ENCODE measurements at regions not wholly inside any gene's neighbourhood (a gene's known extent, or its start where the extent isn't known, plus 50 kb on each side); places are given as distances from the start of the nearest gene placed in this dataset.

- no peak for DNase-seq (ENCODE audit: low read depth in 2 of 2)
Observed at GRCh38 chr13:53201454-53202225, 173.0 kb downstream of the OLFM4 start.

GRCh38 chr13:53204598-53204997, 176.0 kb downstream of the OLFM4 start:
- DNase-seq (ENCODE audit: low read depth in 2 of 2): no peak

- DNase-seq (ENCODE audit: low read depth in 2 of 2): no peak
Observed at GRCh38 chr13:53206455-53206854, 177.8 kb downstream of the OLFM4 start.

- DNase-seq (ENCODE audit: low read depth in 2 of 2): no peak
Observed at GRCh38 chr13:53207556-53207955, 178.9 kb downstream of the OLFM4 start.

- DNase-seq (ENCODE audit: low read depth in 2 of 2): no peak
Observed at GRCh38 chr13:53214433-53214832, 185.8 kb downstream of the OLFM4 start.

GRCh38 chr13:53215563-53215962, 186.9 kb downstream of the OLFM4 start:
- no peak for DNase-seq (ENCODE audit: low read depth in 2 of 2)

GRCh38 chr13:53216773-53217172, 188.2 kb downstream of the OLFM4 start:
- DNase-seq (ENCODE audit: low read depth in 2 of 2): no peak

GRCh38 chr13:53217194-53217593, 188.6 kb downstream of the OLFM4 start:
- DNase-seq (ENCODE audit: low read depth in 2 of 2): no peak

- DNase-seq (ENCODE audit: low read depth in 2 of 2): no peak
Observed at GRCh38 chr13:53220038-53220437, 191.4 kb downstream of the OLFM4 start.

GRCh38 chr13:53237696-53238095, 209.1 kb downstream of the OLFM4 start:
- no peak for DNase-seq (ENCODE audit: low read depth in 2 of 2)

- DNase-seq (ENCODE audit: low read depth in 2 of 2): no peak
Observed at GRCh38 chr13:53238261-53238660, 209.6 kb downstream of the OLFM4 start.

GRCh38 chr13:53240401-53241025, 211.9 kb downstream of the OLFM4 start:
- DNase-seq (ENCODE audit: low read depth in 2 of 2): no peak

- no peak for DNase-seq (ENCODE audit: low read depth in 2 of 2)
Observed at GRCh38 chr13:53241891-53242348, 213.3 kb downstream of the OLFM4 start.

GRCh38 chr13:53249236-53249635, 220.6 kb downstream of the OLFM4 start:
- DNase-seq (ENCODE audit: low read depth in 2 of 2): no peak

GRCh38 chr13:53250272-53250875, 221.8 kb downstream of the OLFM4 start:
- peak in 1 of 2 donors; percentile 11 for DNase-seq (ENCODE audit: low read depth in 2 of 2)

- no peak for DNase-seq (ENCODE audit: low read depth in 2 of 2)
Observed at GRCh38 chr13:53250977-53251376, 222.4 kb downstream of the OLFM4 start.

- no peak for DNase-seq (ENCODE audit: low read depth in 2 of 2)
Observed at GRCh38 chr13:53254500-53254899, 225.9 kb downstream of the OLFM4 start.

- DNase-seq (ENCODE audit: low read depth in 2 of 2): no peak
Observed at GRCh38 chr13:53255795-53256194, 227.2 kb downstream of the OLFM4 start.

GRCh38 chr13:53260594-53260993, 232.0 kb downstream of the OLFM4 start:
- no peak for DNase-seq (ENCODE audit: low read depth in 2 of 2)

- DNase-seq (ENCODE audit: low read depth in 2 of 2): no peak
Observed at GRCh38 chr13:53264751-53265385, 236.3 kb downstream of the OLFM4 start.

GRCh38 chr13:53266757-53267156, 238.1 kb downstream of the OLFM4 start:
- no peak for DNase-seq (ENCODE audit: low read depth in 2 of 2)

GRCh38 chr13:53269634-53270033, 241.0 kb downstream of the OLFM4 start:
- DNase-seq (ENCODE audit: low read depth in 2 of 2): no peak
